ENCODE measurements at regions not wholly inside any gene's neighbourhood (a gene's known extent, or its start where the extent isn't known, plus 50 kb on each side); places are given as distances from the start of the nearest gene placed in this dataset.
"Not testable (repeated sequence)": the region's sequence is repeated elsewhere in the genome, so short reads cannot be mapped to it uniquely, and the experiment has no call there.

DNA sequence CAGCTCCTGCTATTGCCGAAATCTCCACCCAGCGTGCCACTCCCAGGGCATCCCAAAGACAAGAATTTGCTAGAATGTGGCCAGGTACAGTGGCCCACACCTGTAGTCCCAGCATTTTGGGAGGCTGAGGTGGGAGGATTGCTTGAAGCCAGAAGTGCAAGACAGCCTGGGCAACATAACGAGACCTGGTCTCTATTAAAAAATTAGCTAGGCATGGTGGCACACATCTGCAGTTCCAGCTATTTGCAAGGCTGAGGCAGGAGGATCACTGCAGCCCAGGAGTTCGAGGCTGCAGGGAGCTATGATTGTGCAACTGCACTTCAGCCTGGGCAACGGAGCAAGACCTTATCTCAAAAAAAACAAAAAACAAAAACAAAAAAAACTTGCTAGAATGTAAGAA lies 73.3 kb upstream of the LYZL2 start:
- H3K27me3 ChIP-seq (replicated peaks) = no peaks in the 10 kb centered on the region
- H3K27ac ChIP-seq = no peak overlapping the region
- DNase-seq = no peak
- in situ Hi-C loops (cut with HindIII; ENCODE audit: low pct_ligation_motif_present, low sequenced_read_pairs) = no loop called here
- no peaks in the 10 kb centered on the region for H3K36me3 ChIP-seq (replicated peaks)
- no peak overlapping the region for H3K4me3 ChIP-seq (ENCODE audit: low read depth, low read length)
- TF ChIP-seq, protein P1, sequence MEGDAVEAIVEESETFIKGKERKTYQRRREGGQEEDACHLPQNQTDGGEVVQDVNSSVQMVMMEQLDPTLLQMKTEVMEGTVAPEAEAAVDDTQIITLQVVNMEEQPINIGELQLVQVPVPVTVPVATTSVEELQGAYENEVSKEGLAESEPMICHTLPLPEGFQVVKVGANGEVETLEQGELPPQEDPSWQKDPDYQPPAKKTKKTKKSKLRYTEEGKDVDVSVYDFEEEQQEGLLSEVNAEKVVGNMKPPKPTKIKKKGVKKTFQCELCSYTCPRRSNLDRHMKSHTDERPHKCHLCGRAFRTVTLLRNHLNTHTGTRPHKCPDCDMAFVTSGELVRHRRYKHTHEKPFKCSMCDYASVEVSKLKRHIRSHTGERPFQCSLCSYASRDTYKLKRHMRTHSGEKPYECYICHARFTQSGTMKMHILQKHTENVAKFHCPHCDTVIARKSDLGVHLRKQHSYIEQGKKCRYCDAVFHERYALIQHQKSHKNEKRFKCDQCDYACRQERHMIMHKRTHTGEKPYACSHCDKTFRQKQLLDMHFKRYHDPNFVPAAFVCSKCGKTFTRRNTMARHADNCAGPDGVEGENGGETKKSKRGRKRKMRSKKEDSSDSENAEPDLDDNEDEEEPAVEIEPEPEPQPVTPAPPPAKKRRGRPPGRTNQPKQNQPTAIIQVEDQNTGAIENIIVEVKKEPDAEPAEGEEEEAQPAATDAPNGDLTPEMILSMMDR (IDR thresholded peaks at IDR 0.05; ENCODE audit: low read depth, low read length, missing control alignments) = no peak

DNA sequence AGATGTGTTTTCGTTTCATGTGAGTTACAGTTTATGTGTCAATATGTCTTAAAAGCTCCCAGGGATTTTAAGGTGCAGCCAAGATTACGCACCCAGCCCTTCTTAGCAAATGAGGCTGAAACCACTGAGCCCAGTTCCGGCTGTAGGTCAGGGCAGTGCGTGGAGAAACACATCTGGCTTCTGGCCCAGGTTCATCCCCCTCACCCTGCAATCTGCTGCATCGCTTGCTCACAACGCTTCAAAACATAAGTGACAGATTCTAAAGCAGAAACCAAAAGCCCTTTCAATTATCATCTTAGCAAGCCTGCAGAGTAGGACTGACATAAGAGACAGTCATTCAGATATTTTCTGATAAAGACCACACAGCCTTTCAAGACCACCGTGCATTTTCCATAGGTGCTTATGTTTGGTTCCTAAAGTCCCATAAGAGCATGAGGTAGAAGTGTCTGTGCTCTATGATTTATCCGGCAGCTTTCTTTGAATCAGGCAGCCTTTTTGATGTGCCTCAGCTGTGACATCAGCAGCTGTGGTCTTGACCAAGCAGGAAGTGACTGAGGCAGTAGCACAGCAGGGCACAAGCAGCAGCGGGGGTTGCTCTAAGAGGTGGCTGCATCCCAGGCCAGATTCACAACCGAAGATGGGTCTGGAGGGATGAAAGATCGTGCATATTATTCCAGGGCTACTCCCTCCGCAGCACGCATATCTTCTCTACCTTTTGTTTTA lies 72.1 kb upstream of the LYZL2 start:
- peak; percentile 85 for DNase-seq
- TF ChIP-seq, protein P1 (IDR thresholded peaks at IDR 0.05; ENCODE audit: low read depth, low read length, missing control alignments) = no peak
- Histone ChIP-seq H3K27me3 (replicated peaks) (no peaks in the 10 kb centered on the region), H3K36me3 (replicated peaks) (no peaks in the 10 kb centered on the region), H3K4me3 (ENCODE audit: low read depth, low read length) (peak overlapping the region; percentile 20), H3K27ac (peak overlapping the region; percentile 62)
- in situ Hi-C loops (cut with HindIII; ENCODE audit: low pct_ligation_motif_present, low sequenced_read_pairs) = no loop called here

DNA sequence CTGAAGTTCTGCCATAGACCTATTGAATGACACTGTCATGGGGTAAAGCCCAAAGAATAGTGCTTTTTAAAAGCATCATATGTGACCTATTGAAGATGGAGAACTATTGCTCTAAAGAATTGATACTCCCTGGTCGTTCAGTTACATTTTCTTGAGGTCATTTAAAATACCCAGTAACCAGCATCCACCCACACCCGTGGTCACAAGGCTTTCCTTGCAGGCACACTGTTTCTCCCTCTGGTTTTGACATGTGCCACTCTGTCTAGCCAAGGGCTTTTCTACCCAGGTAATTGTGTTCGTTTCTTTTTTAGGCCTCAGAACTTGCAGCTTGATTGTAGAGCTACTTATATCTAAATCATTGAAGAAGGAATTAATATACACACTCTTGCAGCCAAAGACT lies 68.3 kb upstream of the LYZL2 start:
- Histone ChIP-seq H3K27ac (no peak overlapping the region), H3K4me3 (ENCODE audit: low read depth, low read length) (no peak overlapping the region), H3K36me3 (replicated peaks) (no peaks in the 10 kb centered on the region), H3K27me3 (replicated peaks) (no peaks in the 10 kb centered on the region)
- no peak for DNase-seq
- in situ Hi-C loops (cut with HindIII; ENCODE audit: low pct_ligation_motif_present, low sequenced_read_pairs) = no loop called here
- TF ChIP-seq, protein P1 (IDR thresholded peaks at IDR 0.05; ENCODE audit: low read depth, low read length, missing control alignments) = no peak

DNA sequence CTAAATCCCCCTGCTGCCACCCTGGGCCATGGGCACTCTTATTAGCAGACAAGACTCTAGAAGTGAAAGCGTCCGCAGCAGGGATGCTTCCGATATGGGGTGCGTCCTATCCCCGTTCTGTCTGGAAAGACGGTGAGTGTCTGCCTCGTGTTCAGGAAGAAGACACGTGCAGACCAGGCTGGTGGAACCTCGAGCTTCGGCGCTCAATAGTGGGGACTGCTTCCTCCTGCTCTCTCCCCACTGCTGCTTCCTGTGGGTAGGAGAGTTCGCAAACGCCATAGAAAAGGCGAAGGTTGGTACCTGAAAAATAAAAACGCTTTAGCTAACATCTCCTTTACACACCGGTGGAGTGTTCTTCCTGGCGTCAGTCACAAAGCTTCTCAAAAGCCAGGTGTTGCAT lies 67.7 kb upstream of the LYZL2 start:
- H3K4me3 ChIP-seq (ENCODE audit: low read depth, low read length); H3K27me3 ChIP-seq (replicated peaks); H3K36me3 ChIP-seq (replicated peaks); H3K27ac ChIP-seq; DNase-seq; in situ Hi-C loops (cut with HindIII; ENCODE audit: low pct_ligation_motif_present, low sequenced_read_pairs): not testable (repeated sequence)

DNA sequence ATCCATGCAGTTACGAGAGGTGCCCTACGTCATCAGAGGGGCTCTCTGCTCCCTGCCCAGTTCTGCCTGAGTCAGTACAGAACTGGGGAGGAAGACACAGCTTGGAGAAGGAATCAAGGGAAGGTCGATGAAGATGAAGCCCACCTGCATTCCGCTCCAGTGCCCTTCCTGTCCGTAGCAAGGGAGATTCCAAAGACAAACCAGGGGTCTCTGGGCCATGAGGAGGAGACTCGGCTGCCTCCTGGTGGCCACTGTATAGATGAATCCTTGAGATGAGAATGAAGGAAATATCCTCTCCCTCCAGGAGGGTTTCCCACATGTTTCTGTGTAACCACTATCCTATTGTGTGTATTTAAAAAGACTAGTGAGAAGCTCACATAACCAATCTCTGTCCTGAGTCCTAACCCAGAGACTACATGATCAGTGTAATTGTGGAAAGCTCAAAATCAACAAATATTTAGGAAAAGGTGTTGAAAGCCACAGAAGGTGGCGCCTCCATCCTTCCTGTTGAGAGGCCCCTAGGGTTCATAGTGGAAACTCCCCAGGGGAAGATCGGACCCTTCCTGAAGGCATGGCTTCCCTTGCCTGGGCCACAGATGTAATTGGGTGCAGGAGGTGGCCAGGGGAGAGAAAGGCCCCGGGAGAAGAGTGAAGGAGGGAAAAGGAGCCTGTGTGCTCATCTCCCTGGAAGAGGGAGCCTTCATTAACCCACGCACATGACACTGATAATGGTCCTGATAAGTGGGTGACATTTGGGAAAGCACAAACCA lies 67.0 kb upstream of the LYZL2 start:
- H3K27me3 ChIP-seq (replicated peaks); H3K4me3 ChIP-seq (ENCODE audit: low read depth, low read length); in situ Hi-C loops (cut with HindIII; ENCODE audit: low pct_ligation_motif_present, low sequenced_read_pairs); DNase-seq; H3K36me3 ChIP-seq (replicated peaks); H3K27ac ChIP-seq: not testable (repeated sequence)
- TF ChIP-seq, protein P1 (IDR thresholded peaks at IDR 0.05; ENCODE audit: low read depth, low read length, missing control alignments) = peak; percentile 25

DNA sequence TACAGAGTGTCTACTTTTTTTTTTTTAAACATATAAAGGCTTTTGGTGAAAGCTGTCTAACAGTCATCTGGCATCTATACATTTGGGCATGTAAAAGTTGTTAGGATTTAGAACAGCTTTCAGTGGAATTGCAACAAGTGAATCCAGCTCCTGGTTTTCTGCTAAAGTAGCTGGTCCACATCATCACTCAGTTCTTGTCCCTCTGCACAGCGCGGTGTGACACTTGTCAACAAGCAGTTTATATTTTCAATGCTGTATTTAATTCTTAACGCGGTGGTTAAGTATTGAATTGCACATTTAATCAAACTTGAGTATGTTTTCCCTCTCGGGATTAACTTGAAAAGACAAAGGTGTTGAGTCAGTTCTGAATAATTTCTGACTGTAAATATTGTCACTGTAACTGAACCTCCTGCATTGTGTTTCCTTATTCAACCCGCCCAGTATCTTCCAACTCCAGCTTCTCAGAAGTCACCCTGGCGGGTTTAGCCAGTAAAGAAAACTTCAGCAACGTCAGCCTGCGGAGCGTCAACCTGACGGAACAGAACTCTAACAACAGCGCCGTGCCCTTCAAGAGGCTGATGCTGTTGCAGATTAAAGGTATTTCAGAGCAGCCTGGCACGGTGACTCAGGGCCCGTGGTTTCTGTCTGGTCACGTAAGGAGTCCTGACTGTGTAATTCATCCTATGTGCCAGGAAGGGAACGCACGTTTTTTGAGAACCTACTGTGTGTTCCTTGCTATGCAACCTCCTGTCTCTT lies 66.1 kb upstream of the LYZL2 start:
- H3K36me3 ChIP-seq (replicated peaks); in situ Hi-C loops (cut with HindIII; ENCODE audit: low pct_ligation_motif_present, low sequenced_read_pairs); H3K27me3 ChIP-seq (replicated peaks); H3K27ac ChIP-seq; H3K4me3 ChIP-seq (ENCODE audit: low read depth, low read length): not testable (repeated sequence)
- DNase-seq = peak; percentile 60

Data from brain microvascular endothelial cell (primary cell).